ENCODE measurements at regions not wholly inside any gene's neighbourhood (a gene's known extent, or its start where the extent isn't known, plus 50 kb on each side); places are given as distances from the start of the nearest gene placed in this dataset.

GRCh38 chr3:6119367-6119766 is 741.5 kb upstream of the GRM7 start:
- Mint-ChIP-seq H3K4me3 (no peak overlapping the region), H3K9me3 (no peaks in the 10 kb centered on the region), H3K27me3 (no peaks in the 10 kb centered on the region), H3K4me1 (ENCODE audit: low read depth) (no peaks in the 10 kb centered on the region), H3K27ac (no peak overlapping the region), H3K36me3 (ENCODE audit: low read depth) (no peaks in the 10 kb centered on the region)
- intact Hi-C loops (cut with micrococcal nuclease), result no loop called here

- Mint-ChIP-seq H3K4me1 (ENCODE audit: low read depth) (no peaks in the 10 kb centered on the region), H3K27ac (no peak overlapping the region), H3K9me3 (peaks cover 8% of the 10 kb centered on the region), H3K36me3 (ENCODE audit: low read depth) (no peaks in the 10 kb centered on the region), H3K27me3 (no peaks in the 10 kb centered on the region), H3K4me3 (no peak overlapping the region)
- intact Hi-C loops (cut with micrococcal nuclease), result no loop called here
Observed at GRCh38 chr3:6120786-6121185, 740.1 kb upstream of the GRM7 start.

- H3K4me3 Mint-ChIP-seq, result no peak overlapping the region
- H3K36me3 Mint-ChIP-seq (ENCODE audit: low read depth), result no peaks in the 10 kb centered on the region
- intact Hi-C loops (cut with micrococcal nuclease), result no loop called here
- peaks cover 33% of the 10 kb centered on the region for H3K9me3 Mint-ChIP-seq
- no peaks in the 10 kb centered on the region for H3K4me1 Mint-ChIP-seq (ENCODE audit: low read depth)
- no peaks in the 10 kb centered on the region for H3K27me3 Mint-ChIP-seq
- no peak overlapping the region for H3K27ac Mint-ChIP-seq
Observed at GRCh38 chr3:6124875-6125274, 736.0 kb upstream of the GRM7 start.

- intact Hi-C loops (cut with micrococcal nuclease), result no loop called here
- Mint-ChIP-seq H3K4me1 (ENCODE audit: low read depth) (no peaks in the 10 kb centered on the region), H3K4me3 (no peak overlapping the region)
Observed at GRCh38 chr3:6125520-6125919, 735.4 kb upstream of the GRM7 start.

GRCh38 chr3:6132684-6133432 is 728.1 kb upstream of the GRM7 start:
- intact Hi-C loops (cut with micrococcal nuclease), result no loop called here
- H3K27me3 Mint-ChIP-seq, result no peaks in the 10 kb centered on the region
- peaks cover 39% of the 10 kb centered on the region for H3K9me3 Mint-ChIP-seq

More at GRCh38 chr3:6125520-6125919, 735.4 kb upstream of the GRM7 start:
- Mint-ChIP-seq H3K36me3 (ENCODE audit: low read depth) (no peaks in the 10 kb centered on the region), H3K27ac (no peak overlapping the region), H3K27me3 (no peaks in the 10 kb centered on the region), H3K9me3 (peaks cover 40% of the 10 kb centered on the region)

GRCh38 chr3:6142707-6143106 is 718.2 kb upstream of the GRM7 start:
- Mint-ChIP-seq H3K27me3 (no peaks in the 10 kb centered on the region), H3K27ac (no peak overlapping the region), H3K4me3 (no peak overlapping the region), H3K9me3 (peaks cover under 1% of the 10 kb centered on the region), H3K36me3 (ENCODE audit: low read depth) (no peaks in the 10 kb centered on the region), H3K4me1 (ENCODE audit: low read depth) (no peaks in the 10 kb centered on the region)
- intact Hi-C loops (cut with micrococcal nuclease), result no loop called here

More at GRCh38 chr3:6132684-6133432, 728.1 kb upstream of the GRM7 start:
- no peak overlapping the region for H3K4me3 Mint-ChIP-seq
- H3K36me3 Mint-ChIP-seq (ENCODE audit: low read depth), result no peaks in the 10 kb centered on the region
- no peak overlapping the region for H3K27ac Mint-ChIP-seq
- H3K4me1 Mint-ChIP-seq (ENCODE audit: low read depth), result no peaks in the 10 kb centered on the region

- no peaks in the 10 kb centered on the region for H3K4me1 Mint-ChIP-seq (ENCODE audit: low read depth)
- no peak overlapping the region for H3K27ac Mint-ChIP-seq
- no peaks in the 10 kb centered on the region for H3K27me3 Mint-ChIP-seq
- H3K9me3 Mint-ChIP-seq, result peaks cover 23% of the 10 kb centered on the region
- H3K36me3 Mint-ChIP-seq (ENCODE audit: low read depth), result no peaks in the 10 kb centered on the region
- no peak overlapping the region for H3K4me3 Mint-ChIP-seq
- intact Hi-C loops (cut with micrococcal nuclease), result no loop called here
Observed at GRCh38 chr3:6147883-6148282, 713.0 kb upstream of the GRM7 start.

GRCh38 chr3:6155650-6156338 is 705.1 kb upstream of the GRM7 start:
- no peak overlapping the region for H3K4me3 Mint-ChIP-seq
- no peaks in the 10 kb centered on the region for H3K27me3 Mint-ChIP-seq
- H3K36me3 Mint-ChIP-seq (ENCODE audit: low read depth), result no peaks in the 10 kb centered on the region
- no peaks in the 10 kb centered on the region for H3K4me1 Mint-ChIP-seq (ENCODE audit: low read depth)
- peaks cover 19% of the 10 kb centered on the region for H3K9me3 Mint-ChIP-seq
- intact Hi-C loops (cut with micrococcal nuclease), result no loop called here
- H3K27ac Mint-ChIP-seq, result no peak overlapping the region

GRCh38 chr3:6165951-6166350 is 695.0 kb upstream of the GRM7 start:
- no peak overlapping the region for H3K4me3 Mint-ChIP-seq
- H3K27me3 Mint-ChIP-seq, result no peaks in the 10 kb centered on the region
- peaks cover 5% of the 10 kb centered on the region for H3K4me1 Mint-ChIP-seq (ENCODE audit: low read depth)
- peaks cover 52% of the 10 kb centered on the region for H3K9me3 Mint-ChIP-seq
- no peak overlapping the region for H3K27ac Mint-ChIP-seq
- H3K36me3 Mint-ChIP-seq (ENCODE audit: low read depth), result no peaks in the 10 kb centered on the region
- intact Hi-C loops (cut with micrococcal nuclease), result no loop called here

- intact Hi-C loops (cut with micrococcal nuclease), result no loop called here
- no peaks in the 10 kb centered on the region for H3K36me3 Mint-ChIP-seq (ENCODE audit: low read depth)
- H3K4me1 Mint-ChIP-seq (ENCODE audit: low read depth), result peaks cover 5% of the 10 kb centered on the region
- H3K9me3 Mint-ChIP-seq, result peaks cover 59% of the 10 kb centered on the region
- H3K27me3 Mint-ChIP-seq, result no peaks in the 10 kb centered on the region
- H3K4me3 Mint-ChIP-seq, result no peak overlapping the region
- no peak overlapping the region for H3K27ac Mint-ChIP-seq
Observed at GRCh38 chr3:6168256-6168655, 692.7 kb upstream of the GRM7 start.

- no peaks in the 10 kb centered on the region for H3K36me3 Mint-ChIP-seq (ENCODE audit: low read depth)
- H3K27ac Mint-ChIP-seq, result no peak overlapping the region
- intact Hi-C loops (cut with micrococcal nuclease), result no loop called here
- peaks cover 5% of the 10 kb centered on the region for H3K4me1 Mint-ChIP-seq (ENCODE audit: low read depth)
- no peaks in the 10 kb centered on the region for H3K27me3 Mint-ChIP-seq
- H3K4me3 Mint-ChIP-seq, result no peak overlapping the region
- peaks cover 32% of the 10 kb centered on the region for H3K9me3 Mint-ChIP-seq
Observed at GRCh38 chr3:6172871-6173642, 687.9 kb upstream of the GRM7 start.

GRCh38 chr3:6177417-6177816 is 683.5 kb upstream of the GRM7 start:
- Mint-ChIP-seq H3K4me3 (no peak overlapping the region), H3K4me1 (ENCODE audit: low read depth) (no peaks in the 10 kb centered on the region), H3K27ac (no peak overlapping the region), H3K36me3 (ENCODE audit: low read depth) (no peaks in the 10 kb centered on the region), H3K9me3 (no peaks in the 10 kb centered on the region), H3K27me3 (no peaks in the 10 kb centered on the region)
- intact Hi-C loops (cut with micrococcal nuclease), result no loop called here

- H3K9me3 Mint-ChIP-seq, result peaks cover 10% of the 10 kb centered on the region
Observed at GRCh38 chr3:6179761-6180160, 681.2 kb upstream of the GRM7 start.

GRCh38 chr3:6180171-6180570 is 680.7 kb upstream of the GRM7 start:
- Mint-ChIP-seq H3K4me1 (ENCODE audit: low read depth) (no peaks in the 10 kb centered on the region), H3K4me3 (no peak overlapping the region), H3K36me3 (ENCODE audit: low read depth) (no peaks in the 10 kb centered on the region), H3K27ac (no peak overlapping the region), H3K9me3 (peaks cover 10% of the 10 kb centered on the region), H3K27me3 (no peaks in the 10 kb centered on the region)
- intact Hi-C loops (cut with micrococcal nuclease), result no loop called here

More at GRCh38 chr3:6179761-6180160, 681.2 kb upstream of the GRM7 start:
- H3K4me3 Mint-ChIP-seq, result no peak overlapping the region
- intact Hi-C loops (cut with micrococcal nuclease), result no loop called here
- no peaks in the 10 kb centered on the region for H3K4me1 Mint-ChIP-seq (ENCODE audit: low read depth)
- H3K27me3 Mint-ChIP-seq, result no peaks in the 10 kb centered on the region
- H3K36me3 Mint-ChIP-seq (ENCODE audit: low read depth), result no peaks in the 10 kb centered on the region
- H3K27ac Mint-ChIP-seq, result no peak overlapping the region
